Cardiac muscle cell (in vitro differentiated cells and primary cell): ENCODE measurements at regions not wholly inside any gene's neighbourhood (a gene's known extent, or its start where the extent isn't known, plus 50 kb on each side); places are given as distances from the start of the nearest gene placed in this dataset.

ENCODE experiments used
- DNase-seq, 2 donors: peaks; one replicate each; pipeline versions ENCODE4 v3.0.0 to v3.0.0-alpha.2; 2010 to 2017; ENCODE audit warnings: low read depth in 1 of 2, low spot score in 1 of 2
- H3K27ac ChIP-seq: fragments of 200-600 bp; sonication (generic); 2 replicates; pipeline ENCODE4 v1.5.1; 2016
- H3K27me3 ChIP-seq: fragments of 200-600 bp; sonication (generic); 2 replicates; pipeline ENCODE4 v1.6.0; 2016; ENCODE audit warnings: control low read depth
- H3K36me3 ChIP-seq: fragments of 200-600 bp; sonication (generic); 2 replicates; pipeline ENCODE4 v1.5.1; 2016; ENCODE audit warnings: control low read depth
- H3K4me1 ChIP-seq: fragments of 200-600 bp; sonication (generic); 2 replicates; pipeline ENCODE4 v1.8.1; 2017; ENCODE audit warnings: low read depth, mild to moderate bottlenecking, mixed run types
- H3K4me3 ChIP-seq: fragments of 200-600 bp; sonication (generic); 2 replicates; pipeline ENCODE4 v1.5.1; 2016; ENCODE audit warnings: mild to moderate bottlenecking
- H3K9me3 ChIP-seq: fragments of 200-600 bp; sonication (generic); 2 replicates; pipeline ENCODE4 v1.5.1; 2017; ENCODE audit warnings: low read depth, mild to moderate bottlenecking, control low read depth
- TF ChIP-seq, protein P1 (sequence below): IDR thresholded peaks from 2 replicates; pipeline ENCODE4 v1.5.1; 2012; ENCODE audit warnings: low read depth, mild to moderate bottlenecking, low read length

DNA sequence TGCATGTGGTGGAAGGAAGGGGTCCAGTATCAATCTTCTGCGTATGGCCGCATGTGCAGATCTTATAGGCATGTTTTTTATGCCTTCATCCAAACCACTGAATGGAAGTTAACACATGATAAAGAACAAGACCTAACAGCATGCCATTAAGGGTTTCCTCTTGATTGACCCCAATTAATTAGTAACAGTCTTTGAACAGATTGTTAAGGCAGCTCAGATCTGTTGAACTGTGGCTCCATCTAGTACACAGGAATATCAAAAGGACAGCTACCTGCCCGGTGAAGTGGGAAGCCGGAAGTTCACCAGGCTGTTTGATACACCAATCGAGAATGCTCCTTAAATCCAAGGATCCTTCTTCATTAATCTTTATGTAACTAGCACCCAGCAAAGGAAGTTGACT lies 159.9 kb upstream of the ADAMTS16 start:
- H3K36me3 ChIP-seq, result no peaks in the 10 kb centered on the region
- no peak overlapping the region for H3K27ac ChIP-seq
- H3K4me3 ChIP-seq, result no peak overlapping the region
- H3K9me3 ChIP-seq, result no peaks in the 10 kb centered on the region
- no peaks in the 10 kb centered on the region for H3K4me1 ChIP-seq
- no peak for DNase-seq
- H3K27me3 ChIP-seq, result no peaks in the 10 kb centered on the region
- TF ChIP-seq, protein P1, sequence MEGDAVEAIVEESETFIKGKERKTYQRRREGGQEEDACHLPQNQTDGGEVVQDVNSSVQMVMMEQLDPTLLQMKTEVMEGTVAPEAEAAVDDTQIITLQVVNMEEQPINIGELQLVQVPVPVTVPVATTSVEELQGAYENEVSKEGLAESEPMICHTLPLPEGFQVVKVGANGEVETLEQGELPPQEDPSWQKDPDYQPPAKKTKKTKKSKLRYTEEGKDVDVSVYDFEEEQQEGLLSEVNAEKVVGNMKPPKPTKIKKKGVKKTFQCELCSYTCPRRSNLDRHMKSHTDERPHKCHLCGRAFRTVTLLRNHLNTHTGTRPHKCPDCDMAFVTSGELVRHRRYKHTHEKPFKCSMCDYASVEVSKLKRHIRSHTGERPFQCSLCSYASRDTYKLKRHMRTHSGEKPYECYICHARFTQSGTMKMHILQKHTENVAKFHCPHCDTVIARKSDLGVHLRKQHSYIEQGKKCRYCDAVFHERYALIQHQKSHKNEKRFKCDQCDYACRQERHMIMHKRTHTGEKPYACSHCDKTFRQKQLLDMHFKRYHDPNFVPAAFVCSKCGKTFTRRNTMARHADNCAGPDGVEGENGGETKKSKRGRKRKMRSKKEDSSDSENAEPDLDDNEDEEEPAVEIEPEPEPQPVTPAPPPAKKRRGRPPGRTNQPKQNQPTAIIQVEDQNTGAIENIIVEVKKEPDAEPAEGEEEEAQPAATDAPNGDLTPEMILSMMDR, result no peak

GRCh38 chr5:4981608-4982007 lies 158.5 kb upstream of the ADAMTS16 start:
- Histone ChIP-seq H3K27me3 (no peaks in the 10 kb centered on the region), H3K36me3 (no peaks in the 10 kb centered on the region), H3K9me3 (no peaks in the 10 kb centered on the region), H3K4me1 (no peaks in the 10 kb centered on the region), H3K27ac (no peak overlapping the region), H3K4me3 (no peak overlapping the region)
- TF ChIP-seq, protein P1, result no peak
- no peak for DNase-seq

DNA sequence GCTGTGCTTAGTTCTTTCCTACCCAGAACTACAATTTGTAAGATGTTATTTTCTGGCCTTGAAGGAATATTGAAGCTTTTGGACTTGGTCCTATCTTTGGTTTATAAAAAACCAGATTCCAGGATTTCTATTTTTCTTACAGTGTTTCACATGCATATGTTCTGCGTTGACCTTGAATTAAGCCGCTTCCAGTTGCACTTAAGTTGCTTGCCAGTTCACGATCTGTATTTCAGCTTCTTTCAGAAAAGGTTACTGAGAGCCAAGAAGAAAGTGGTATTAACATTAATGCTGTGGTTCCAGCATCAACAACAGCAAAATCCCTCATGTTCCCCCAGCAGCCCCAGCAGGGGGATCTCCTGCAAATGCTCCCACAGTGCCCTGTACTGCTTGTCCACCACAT lies 156.4 kb upstream of the ADAMTS16 start:
- H3K4me1 ChIP-seq, result no peaks in the 10 kb centered on the region
- no peaks in the 10 kb centered on the region for H3K36me3 ChIP-seq
- no peaks in the 10 kb centered on the region for H3K9me3 ChIP-seq
- DNase-seq, result no peak
- H3K4me3 ChIP-seq, result no peak overlapping the region
- TF ChIP-seq, protein P1, result no peak
- H3K27me3 ChIP-seq, result no peaks in the 10 kb centered on the region
- no peak overlapping the region for H3K27ac ChIP-seq

GRCh38 chr5:4984461-4984860 lies 155.7 kb upstream of the ADAMTS16 start:
- Histone ChIP-seq H3K27me3 (no peaks in the 10 kb centered on the region), H3K36me3 (no peaks in the 10 kb centered on the region), H3K4me3 (no peak overlapping the region), H3K4me1 (no peaks in the 10 kb centered on the region), H3K27ac (no peak overlapping the region), H3K9me3 (no peaks in the 10 kb centered on the region)
- no peak for DNase-seq
- TF ChIP-seq, protein P1, result no peak

DNA sequence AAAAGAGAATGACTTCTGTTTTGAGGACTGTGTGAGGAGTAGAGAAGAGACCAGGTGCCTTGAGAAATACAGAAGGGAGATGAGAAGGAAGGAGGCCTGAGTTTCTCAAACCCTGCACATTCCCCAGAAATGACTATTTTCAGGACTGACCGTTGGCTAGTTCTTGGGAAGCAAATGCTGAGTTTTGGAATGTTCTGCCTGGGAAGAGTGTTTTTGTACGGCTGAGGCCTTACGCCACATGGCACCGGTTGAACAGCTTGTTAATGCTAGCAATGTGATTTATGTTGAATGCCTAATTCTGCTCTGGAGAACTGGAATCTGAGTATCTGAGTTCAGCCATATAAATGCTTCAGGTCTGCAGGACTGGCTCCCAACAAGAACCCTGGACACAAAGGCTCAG lies 152.7 kb upstream of the ADAMTS16 start:
- no peak for DNase-seq
- H3K27me3 ChIP-seq, result no peaks in the 10 kb centered on the region
- TF ChIP-seq, protein P1, result no peak

DNA sequence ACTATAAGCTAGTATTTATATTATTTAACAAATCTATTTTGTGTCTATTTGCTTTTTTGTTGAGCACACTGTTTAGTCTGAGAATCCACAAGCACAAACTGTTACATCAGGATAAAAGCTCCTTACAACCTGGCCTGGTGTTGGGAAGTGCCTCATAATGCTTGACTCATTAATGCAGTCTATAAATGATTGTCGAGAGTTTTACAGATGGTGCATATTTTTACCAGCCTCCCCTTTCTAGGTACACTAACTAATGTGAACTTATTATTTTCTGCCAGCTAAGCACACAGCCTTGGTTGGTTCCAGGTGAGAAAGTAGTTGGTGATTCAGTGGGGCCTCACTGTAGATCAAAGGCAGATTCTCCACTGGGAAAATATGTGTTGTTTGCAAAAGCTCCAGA lies 151.0 kb upstream of the ADAMTS16 start:
- TF ChIP-seq, protein P1, result no peak
- Histone ChIP-seq H3K4me3 (no peak overlapping the region), H3K27me3 (no peaks in the 10 kb centered on the region), H3K36me3 (no peaks in the 10 kb centered on the region), H3K4me1 (no peaks in the 10 kb centered on the region), H3K27ac (no peak overlapping the region), H3K9me3 (no peaks in the 10 kb centered on the region)
- no peak for DNase-seq

More for the DNA sequence above, 152.7 kb upstream of the ADAMTS16 start:
- Histone ChIP-seq H3K4me3 (no peak overlapping the region), H3K36me3 (no peaks in the 10 kb centered on the region), H3K27ac (no peak overlapping the region), H3K9me3 (no peaks in the 10 kb centered on the region), H3K4me1 (no peaks in the 10 kb centered on the region)
